ENCODE measurements at regions not wholly inside any gene's neighbourhood (a gene's known extent, or its start where the extent isn't known, plus 50 kb on each side); places are given as distances from the start of the nearest gene placed in this dataset.

DNA sequence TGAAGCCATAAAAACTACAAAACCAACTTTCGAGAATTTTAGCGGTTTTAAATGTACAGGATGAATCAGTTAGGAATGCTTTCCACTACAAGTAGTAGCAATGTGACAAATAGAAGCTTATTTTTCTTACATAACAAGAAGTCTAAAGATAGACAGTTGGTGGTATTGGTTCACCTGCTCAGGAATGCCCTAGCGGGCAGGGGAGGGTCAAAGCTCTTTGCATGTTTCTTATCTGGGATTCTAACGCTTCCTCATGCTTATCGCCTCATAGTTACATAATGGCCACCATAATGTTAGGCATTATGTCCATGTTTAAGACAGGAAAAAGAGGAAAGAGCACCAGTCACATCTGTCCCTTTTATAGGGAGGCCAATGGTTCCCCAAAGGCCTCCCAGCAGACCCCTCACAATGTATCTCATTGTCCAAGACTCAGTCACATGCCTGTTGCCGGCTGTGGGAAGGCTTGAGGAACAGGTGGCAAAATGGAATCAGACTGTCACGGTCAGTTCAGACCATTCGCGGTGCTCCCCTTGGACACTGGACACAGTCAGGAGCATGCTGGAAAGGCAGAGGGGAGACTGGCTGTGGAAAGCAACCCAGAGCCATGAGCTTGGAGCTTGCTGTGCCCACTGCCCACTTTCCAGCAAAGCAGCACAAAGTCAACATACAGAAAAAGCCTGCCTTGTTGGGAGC is 69.4 kb upstream of the ODC1 start:
- TF ChIP-seq, protein P1, sequence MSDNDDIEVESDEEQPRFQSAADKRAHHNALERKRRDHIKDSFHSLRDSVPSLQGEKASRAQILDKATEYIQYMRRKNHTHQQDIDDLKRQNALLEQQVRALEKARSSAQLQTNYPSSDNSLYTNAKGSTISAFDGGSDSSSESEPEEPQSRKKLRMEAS (IDR thresholded peaks at IDR 0.05) = no peak
- TF ChIP-seq, protein P2, sequence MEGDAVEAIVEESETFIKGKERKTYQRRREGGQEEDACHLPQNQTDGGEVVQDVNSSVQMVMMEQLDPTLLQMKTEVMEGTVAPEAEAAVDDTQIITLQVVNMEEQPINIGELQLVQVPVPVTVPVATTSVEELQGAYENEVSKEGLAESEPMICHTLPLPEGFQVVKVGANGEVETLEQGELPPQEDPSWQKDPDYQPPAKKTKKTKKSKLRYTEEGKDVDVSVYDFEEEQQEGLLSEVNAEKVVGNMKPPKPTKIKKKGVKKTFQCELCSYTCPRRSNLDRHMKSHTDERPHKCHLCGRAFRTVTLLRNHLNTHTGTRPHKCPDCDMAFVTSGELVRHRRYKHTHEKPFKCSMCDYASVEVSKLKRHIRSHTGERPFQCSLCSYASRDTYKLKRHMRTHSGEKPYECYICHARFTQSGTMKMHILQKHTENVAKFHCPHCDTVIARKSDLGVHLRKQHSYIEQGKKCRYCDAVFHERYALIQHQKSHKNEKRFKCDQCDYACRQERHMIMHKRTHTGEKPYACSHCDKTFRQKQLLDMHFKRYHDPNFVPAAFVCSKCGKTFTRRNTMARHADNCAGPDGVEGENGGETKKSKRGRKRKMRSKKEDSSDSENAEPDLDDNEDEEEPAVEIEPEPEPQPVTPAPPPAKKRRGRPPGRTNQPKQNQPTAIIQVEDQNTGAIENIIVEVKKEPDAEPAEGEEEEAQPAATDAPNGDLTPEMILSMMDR (IDR thresholded peaks at IDR 0.05; ENCODE audit: low read depth, low read length, missing input control) = no peak
- no peak for TF ChIP-seq FOXA1 (IDR thresholded peaks at IDR 0.05)
- TF ChIP-seq, protein P3, sequence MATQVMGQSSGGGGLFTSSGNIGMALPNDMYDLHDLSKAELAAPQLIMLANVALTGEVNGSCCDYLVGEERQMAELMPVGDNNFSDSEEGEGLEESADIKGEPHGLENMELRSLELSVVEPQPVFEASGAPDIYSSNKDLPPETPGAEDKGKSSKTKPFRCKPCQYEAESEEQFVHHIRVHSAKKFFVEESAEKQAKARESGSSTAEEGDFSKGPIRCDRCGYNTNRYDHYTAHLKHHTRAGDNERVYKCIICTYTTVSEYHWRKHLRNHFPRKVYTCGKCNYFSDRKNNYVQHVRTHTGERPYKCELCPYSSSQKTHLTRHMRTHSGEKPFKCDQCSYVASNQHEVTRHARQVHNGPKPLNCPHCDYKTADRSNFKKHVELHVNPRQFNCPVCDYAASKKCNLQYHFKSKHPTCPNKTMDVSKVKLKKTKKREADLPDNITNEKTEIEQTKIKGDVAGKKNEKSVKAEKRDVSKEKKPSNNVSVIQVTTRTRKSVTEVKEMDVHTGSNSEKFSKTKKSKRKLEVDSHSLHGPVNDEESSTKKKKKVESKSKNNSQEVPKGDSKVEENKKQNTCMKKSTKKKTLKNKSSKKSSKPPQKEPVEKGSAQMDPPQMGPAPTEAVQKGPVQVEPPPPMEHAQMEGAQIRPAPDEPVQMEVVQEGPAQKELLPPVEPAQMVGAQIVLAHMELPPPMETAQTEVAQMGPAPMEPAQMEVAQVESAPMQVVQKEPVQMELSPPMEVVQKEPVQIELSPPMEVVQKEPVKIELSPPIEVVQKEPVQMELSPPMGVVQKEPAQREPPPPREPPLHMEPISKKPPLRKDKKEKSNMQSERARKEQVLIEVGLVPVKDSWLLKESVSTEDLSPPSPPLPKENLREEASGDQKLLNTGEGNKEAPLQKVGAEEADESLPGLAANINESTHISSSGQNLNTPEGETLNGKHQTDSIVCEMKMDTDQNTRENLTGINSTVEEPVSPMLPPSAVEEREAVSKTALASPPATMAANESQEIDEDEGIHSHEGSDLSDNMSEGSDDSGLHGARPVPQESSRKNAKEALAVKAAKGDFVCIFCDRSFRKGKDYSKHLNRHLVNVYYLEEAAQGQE (IDR thresholded peaks at IDR 0.05) = no peak
- no peak for TF ChIP-seq JUND (IDR thresholded peaks at IDR 0.05)
- TF ChIP-seq TAF1 (conservative IDR thresholded peaks at IDR 0.05) = no peak
- TF ChIP-seq, protein P4, sequence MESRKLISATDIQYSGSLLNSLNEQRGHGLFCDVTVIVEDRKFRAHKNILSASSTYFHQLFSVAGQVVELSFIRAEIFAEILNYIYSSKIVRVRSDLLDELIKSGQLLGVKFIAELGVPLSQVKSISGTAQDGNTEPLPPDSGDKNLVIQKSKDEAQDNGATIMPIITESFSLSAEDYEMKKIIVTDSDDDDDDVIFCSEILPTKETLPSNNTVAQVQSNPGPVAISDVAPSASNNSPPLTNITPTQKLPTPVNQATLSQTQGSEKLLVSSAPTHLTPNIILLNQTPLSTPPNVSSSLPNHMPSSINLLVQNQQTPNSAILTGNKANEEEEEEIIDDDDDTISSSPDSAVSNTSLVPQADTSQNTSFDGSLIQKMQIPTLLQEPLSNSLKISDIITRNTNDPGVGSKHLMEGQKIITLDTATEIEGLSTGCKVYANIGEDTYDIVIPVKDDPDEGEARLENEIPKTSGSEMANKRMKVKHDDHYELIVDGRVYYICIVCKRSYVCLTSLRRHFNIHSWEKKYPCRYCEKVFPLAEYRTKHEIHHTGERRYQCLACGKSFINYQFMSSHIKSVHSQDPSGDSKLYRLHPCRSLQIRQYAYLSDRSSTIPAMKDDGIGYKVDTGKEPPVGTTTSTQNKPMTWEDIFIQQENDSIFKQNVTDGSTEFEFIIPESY (IDR thresholded peaks at IDR 0.05) = no peak
- no peak for TF ChIP-seq EGR1 (IDR thresholded peaks at IDR 0.05; ENCODE audit: low read depth in 2 of 2)
- TF ChIP-seq SP1 (IDR thresholded peaks at IDR 0.05) = no peak
- TF ChIP-seq RAD21 (IDR thresholded peaks at IDR 0.05) = no peak
- no peak for TF ChIP-seq HNF4G (IDR thresholded peaks at IDR 0.05)
- TF ChIP-seq YY1 (IDR thresholded peaks at IDR 0.05) = no peak
